ENCODE measurements at regions not wholly inside any gene's neighbourhood (a gene's known extent, or its start where the extent isn't known, plus 50 kb on each side); places are given as distances from the start of the nearest gene placed in this dataset.

- TF ChIP-seq GTF3A (CRISPR knock-in tag; conservative IDR thresholded peaks at IDR 0.05), result no peak
- TF ChIP-seq WIZ (CRISPR knock-in tag; IDR thresholded peaks at IDR 0.05), result no peak
- no peak for TF ChIP-seq NFIC (IDR thresholded peaks at IDR 0.05; ENCODE audit: low read length)
- TF ChIP-seq ZNF274 (CRISPR knock-in tag; IDR thresholded peaks at IDR 0.05), result no peak
- peak; percentile 96 for TF ChIP-seq GFI1 (CRISPR knock-in tag; IDR thresholded peaks at IDR 0.05; ENCODE audit: borderline replicate concordance)
- no peak for TF ChIP-seq SATB2 (CRISPR knock-in tag; IDR thresholded peaks at IDR 0.05)
- no peak for TF ChIP-seq ZNF20 (CRISPR knock-in tag; IDR thresholded peaks at IDR 0.05)
- TF ChIP-seq ZNF776 (CRISPR knock-in tag; IDR thresholded peaks at IDR 0.05), result no peak
- no peak for TF ChIP-seq ZNF281 (CRISPR knock-in tag; IDR thresholded peaks at IDR 0.05; ENCODE audit: borderline replicate concordance)
- TF ChIP-seq SOX6 (IDR thresholded peaks at IDR 0.05), result no peak
- TF ChIP-seq SOX6 (CRISPR knock-in tag; IDR thresholded peaks at IDR 0.05), result 0 out of 2 replicates have a peak, but pooled peaks have one; percentile 20
- no peak for TF ChIP-seq SOX13 (IDR thresholded peaks at IDR 0.05)
- no peak for TF ChIP-seq SOX13 (CRISPR knock-in tag; conservative IDR thresholded peaks at IDR 0.05 in 1 of 2, IDR thresholded peaks at IDR 0.05 in 1 of 2)
- no peak for TF ChIP-seq IRF2 (CRISPR knock-in tag; IDR thresholded peaks at IDR 0.05)
- TF ChIP-seq HNF4A (CRISPR knock-in tag; IDR thresholded peaks at IDR 0.05), result 0 out of 2 replicates have a peak, but pooled peaks have one; percentile 9
- TF ChIP-seq ZNF678 (CRISPR knock-in tag; IDR thresholded peaks at IDR 0.05), result no peak
- peak; percentile 73 for TF ChIP-seq HMG20B (CRISPR knock-in tag; conservative IDR thresholded peaks at IDR 0.05)
- TF ChIP-seq MAFF (IDR thresholded peaks at IDR 0.05; ENCODE audit: low read depth, low read length), result peak; percentile 62
- TF ChIP-seq MAFG (CRISPR knock-in tag; IDR thresholded peaks at IDR 0.05), result no peak
- TF ChIP-seq, protein P1, sequence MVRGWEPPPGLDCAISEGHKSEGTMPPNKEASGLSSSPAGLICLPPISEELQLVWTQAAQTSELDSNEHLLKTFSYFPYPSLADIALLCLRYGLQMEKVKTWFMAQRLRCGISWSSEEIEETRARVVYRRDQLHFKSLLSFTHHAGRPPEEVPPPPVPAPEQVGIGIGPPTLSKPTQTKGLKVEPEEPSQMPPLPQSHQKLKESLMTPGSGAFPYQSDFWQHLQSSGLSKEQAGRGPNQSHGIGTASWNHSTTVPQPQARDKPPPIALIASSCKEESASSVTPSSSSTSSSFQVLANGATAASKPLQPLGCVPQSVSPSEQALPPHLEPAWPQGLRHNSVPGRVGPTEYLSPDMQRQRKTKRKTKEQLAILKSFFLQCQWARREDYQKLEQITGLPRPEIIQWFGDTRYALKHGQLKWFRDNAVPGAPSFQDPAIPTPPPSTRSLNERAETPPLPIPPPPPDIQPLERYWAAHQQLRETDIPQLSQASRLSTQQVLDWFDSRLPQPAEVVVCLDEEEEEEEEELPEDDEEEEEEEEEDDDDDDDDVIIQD (CRISPR knock-in tag; IDR thresholded peaks at IDR 0.05; ENCODE audit: low read depth), result no peak
- no peak for TF ChIP-seq ASH2L (IDR thresholded peaks at IDR 0.05; ENCODE audit: insufficient read length, low read depth, low read length)
- TF ChIP-seq ZEB1 (IDR thresholded peaks at IDR 0.05; ENCODE audit: insufficient replicate concordance, low read depth), result no peak
- TF ChIP-seq ZSCAN12 (CRISPR knock-in tag; IDR thresholded peaks at IDR 0.05), result no peak
- TF ChIP-seq ZNF256 (CRISPR knock-in tag; conservative IDR thresholded peaks at IDR 0.05), result no peak
- TF ChIP-seq NR2F1 (CRISPR knock-in tag; IDR thresholded peaks at IDR 0.05), result peak in 1 of 2 experiments; percentile 46; a peak in 1 of 4 replicates
- no peak for TF ChIP-seq GPN1 (CRISPR knock-in tag; IDR thresholded peaks at IDR 0.05; ENCODE audit: borderline replicate concordance)
- TF ChIP-seq ONECUT2 (CRISPR knock-in tag; IDR thresholded peaks at IDR 0.05), result no peak
- no peak for TF ChIP-seq MLX (CRISPR knock-in tag; IDR thresholded peaks at IDR 0.05)
Observed at GRCh38 chr16:26334218-26335111, 642.7 kb downstream of the HS3ST4 start (continued).

Measured in HepG2 (cell line).